HG03442 (cell line): ENCODE measurements at regions not wholly inside any gene's neighbourhood (a gene's known extent, or its start where the extent isn't known, plus 50 kb on each side); places are given as distances from the start of the nearest gene placed in this dataset.
"Not testable (repeated sequence)": the region's sequence is repeated elsewhere in the genome, so short reads cannot be mapped to it uniquely, and the experiment has no call there.

Experiments used
- ATAC-seq: cut with Tn5 transposase; IDR thresholded peaks from one replicate; pipeline ENCODE4 v1.9.1; 2021; ENCODE audit warnings: mild to moderate bottlenecking, moderate library complexity; ENCODE audit not compliant: unreplicated experiment

DNA sequence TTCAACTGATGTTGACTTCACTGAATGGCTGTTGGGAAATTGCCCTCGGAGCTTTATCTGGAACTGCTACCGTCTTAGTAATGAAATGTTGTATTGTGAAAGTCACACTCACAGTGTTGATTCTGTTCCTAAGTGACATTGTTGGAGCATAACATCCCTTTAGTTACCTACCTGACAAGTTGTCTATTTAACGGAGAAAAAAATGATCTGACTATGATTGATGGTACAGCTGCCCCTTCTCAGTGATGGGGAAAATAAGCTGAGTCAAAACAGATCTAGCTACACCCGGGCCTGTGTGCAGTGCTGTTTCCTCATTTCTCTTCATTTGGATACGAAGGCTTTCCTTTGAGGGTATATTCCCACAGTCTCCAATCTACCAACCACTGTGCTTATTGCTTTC, 472.3 kb upstream of the BRINP3 start:
- no peak for ATAC-seq

DNA sequence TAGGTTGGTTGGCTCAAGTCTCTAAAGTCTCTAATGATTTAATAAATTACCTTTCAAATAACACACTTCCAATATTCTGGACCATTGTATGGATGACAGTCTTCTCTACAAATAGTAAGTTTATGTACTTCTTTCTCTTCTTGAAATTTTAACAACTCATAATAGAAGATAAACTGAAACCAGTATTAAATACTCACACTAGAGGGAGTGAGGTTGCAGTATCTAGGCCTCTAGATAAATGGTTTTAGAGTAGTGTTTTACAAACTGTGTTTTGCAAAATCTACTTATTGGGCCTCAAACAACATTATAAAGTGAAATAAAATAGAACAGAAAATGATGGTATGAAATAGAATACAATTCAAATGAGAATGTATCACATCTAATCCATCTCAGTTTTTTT, 479.9 kb upstream of the BRINP3 start:
- no peak for ATAC-seq

DNA sequence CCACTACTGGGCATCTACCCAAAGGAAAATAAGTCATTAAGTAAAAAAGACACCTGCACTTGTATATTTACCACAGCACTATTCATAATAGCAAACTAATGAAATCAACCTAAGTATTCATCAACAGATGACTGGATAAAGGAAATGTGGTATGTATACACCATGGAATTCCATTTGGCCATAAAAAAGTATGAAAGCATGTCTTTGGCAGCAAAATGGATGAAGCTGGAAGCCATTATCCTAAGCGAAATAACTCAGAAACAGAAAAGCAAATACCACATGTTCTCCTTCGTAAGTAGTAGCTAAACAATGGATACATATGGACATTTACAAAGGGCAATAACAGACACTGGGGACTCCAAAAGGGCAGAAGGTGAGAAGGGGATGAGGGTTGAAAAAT, 485.7 kb upstream of the BRINP3 start:
- no peak for ATAC-seq

DNA sequence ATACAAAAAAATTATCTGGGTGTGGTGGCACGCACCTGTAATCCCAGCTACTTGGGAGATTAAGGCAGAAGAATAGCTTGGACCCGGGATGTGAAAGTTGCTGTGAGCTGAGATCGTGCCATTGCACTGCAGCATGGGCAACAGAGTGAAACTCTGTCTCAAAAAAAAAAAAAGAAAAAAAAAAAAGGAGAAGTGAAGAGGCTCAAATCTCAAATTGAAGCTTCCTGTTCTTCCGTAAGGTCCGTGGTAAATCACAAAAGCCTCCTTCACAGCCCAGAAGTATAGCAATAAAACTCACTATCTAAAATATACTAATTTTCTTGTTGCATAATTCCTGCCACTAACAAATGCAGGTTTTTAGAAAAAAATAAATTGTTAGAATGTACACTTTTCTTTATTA, 498.2 kb upstream of the BRINP3 start:
- no peak for ATAC-seq

DNA sequence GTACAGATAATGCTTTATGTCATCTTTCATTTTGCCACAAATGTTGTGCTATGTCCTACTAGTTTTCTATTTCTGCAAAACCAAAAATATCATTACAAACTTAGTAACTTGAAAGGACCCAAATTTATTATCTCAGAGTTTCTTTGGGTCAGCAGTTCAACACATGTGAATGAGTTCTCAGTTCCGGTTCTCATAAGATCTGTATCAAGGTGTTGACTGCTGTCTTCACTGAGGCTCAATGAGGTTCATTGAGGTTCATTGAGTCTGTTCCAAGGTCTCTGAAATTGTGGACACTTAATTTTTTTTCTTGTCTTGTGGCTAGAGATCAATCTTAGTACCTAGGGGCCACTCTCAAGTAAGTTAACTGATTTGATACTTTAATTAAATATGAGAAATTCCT, 525.1 kb upstream of the BRINP3 start:
- ATAC-seq: no peak

DNA sequence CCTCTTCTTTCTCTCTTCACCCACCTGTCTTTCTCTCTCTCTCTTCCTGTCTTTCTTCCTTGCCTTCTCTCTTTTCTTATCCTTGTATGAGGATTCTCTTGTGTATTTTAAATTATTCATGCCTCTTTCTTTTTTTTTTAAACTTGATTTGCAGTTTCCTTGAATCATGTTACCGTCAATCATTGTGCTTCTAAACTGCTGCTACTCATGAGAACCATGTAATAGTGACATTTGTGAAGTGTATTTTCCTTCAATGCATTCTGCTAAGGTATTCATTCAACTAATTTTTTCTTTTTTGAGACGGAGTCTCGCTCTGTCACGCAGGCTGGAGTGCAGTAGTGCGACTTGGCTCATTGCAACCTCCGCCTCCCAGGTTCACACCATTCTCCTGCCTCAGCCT, 539.1 kb upstream of the BRINP3 start:
- ATAC-seq: no peak

DNA sequence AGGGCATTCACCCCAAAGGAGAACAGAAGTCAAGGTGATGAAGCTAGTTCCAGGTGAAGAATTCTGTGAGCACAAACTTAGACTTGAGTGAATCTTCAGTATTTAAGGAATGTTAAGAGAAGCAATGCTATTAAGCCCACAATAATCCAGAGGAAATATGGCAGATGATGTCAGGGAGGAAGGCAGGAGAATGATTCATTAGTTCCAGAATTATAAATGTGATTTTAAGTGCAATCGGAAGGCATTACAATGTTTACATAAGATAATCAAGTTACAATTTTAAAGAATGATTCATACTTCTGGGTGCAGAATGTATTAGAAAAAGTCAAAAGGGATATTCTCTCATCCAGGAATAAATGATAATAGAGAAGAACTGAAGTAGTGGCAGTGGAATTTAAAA, 545.2 kb upstream of the BRINP3 start:
- ATAC-seq: no peak

DNA sequence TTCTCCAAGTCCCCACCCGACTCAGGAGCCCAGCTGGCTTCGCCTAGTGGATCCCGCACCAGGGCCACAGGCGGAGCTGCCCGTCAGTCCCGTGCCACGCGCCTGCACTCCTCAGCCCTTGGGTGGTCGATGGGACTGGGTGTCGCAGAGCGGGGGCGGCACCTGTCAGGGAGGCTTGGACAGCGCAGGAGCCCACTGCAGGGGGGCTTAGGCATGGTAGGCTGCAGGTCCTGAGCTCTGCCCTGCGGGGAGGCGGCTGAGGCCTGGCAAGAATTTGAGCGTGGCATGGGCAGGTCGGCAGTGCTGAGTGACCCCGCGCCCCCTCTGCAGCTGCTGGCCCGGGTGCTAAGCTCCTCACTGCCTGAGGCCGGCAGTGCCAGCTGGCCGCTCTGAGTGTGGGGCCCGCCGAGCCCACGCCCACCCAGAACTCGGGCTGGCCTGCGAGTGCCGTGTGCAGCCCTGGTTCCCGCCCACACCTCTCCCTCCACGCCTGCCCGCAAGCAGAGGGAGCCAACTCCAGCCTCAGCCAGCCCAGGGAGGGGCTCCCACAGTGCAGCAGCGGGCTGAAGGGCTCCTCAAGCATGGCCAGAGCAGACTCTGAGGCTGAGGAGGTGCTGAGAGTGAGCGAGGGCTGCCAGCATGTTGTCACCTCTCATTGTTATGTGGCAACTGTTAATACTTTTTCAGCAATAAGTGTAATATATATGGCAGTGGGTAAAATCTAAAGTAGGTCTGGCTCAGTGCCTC, 548.4 kb upstream of the BRINP3 start:
- ATAC-seq: no peak

DNA sequence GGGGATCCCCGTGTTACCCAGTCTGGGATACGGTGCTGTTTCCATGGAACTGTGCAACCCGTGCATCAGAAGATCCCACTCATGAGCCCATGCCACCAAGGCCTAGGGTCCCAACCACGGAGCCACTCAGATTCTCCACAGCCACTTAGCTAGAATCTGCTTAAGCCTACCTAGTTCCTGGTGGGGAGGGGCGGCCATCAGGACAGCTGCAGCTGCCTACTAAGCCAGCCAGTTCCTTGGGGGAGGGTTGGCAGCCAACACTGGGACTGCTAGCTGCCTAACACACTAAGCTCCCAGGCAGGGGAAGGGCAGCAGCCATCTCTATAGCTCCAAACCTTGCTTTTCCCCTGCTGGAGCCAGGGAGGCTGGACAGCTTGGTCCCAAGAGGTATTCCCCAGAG, 549.2 kb upstream of the BRINP3 start:
- ATAC-seq: no peak

DNA sequence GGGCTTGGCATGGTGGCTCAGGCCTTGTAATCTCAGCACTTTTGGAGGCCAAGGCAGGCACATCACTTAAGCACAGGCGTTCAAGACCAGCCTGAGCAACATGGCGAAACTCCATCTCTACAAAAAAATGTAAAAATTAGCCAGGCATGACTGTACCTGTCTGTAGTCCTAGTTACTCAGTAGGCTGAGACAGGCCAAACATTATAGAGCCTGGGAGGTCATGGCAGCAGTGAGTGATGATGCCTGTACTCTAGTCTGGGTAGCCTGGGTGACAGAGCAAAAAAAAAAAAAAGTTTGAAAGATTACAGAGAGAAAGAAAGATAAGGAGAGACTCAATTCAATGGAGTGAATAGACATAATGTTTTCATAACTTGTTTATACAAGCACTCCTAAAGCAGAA, 556.5 kb upstream of the BRINP3 start:
- ATAC-seq: no peak

DNA sequence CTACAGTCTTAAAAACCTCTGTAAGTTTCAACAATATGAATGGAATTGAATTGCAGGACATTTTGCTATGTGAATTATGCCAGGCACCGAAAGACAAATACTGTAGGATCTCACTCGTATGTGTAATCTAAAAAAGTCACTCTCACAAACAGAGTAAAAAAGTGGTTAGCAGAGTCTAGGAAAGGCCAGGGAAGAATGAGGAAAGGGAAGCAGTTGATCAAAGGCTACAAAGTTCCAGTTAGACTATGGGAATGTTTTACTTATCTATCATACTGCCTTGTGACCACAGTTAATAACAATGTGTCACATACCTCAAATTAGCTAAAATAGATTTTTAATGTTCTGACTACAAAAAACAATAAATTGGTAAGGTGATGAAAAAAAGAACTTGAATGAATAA, 565.4 kb upstream of the BRINP3 start:
- no peak for ATAC-seq

DNA sequence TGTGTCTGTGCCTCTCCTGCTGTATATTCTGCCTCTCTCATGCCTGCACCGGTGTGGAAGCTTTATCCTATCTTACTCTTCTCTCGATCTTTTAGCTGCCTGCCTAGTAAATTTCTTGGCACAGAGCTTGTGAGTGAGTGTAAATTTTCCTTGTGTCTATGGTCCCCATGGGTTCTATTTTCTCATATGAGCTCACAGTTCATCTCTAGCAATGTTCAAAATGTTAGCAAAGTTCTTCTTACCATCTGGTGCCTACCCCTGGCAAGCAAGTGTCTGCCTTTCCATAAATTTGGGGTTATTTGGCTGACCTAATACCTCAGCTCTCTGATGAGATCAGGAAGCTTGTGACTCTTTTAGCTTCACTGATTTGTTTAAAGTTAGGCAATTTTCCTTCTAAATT, 572.1 kb upstream of the BRINP3 start:
- ATAC-seq: no peak

DNA sequence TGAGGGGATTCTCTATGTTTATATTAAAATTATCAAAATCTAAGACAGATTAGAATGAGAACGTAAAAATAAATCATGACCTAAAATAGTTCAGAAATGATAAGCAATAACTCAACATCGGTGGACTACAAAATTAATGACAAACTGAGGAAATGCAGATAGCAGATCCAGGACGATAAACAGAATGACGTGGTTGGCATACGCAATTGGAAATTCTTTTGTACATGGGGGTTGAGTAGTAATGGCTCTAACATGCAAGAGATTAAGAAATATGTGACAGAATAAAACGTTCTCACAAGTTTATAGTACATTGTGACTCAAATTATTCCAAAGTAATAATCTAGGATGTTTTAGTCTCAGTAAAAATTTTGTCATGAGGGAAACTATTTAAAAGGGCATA, 575.2 kb upstream of the BRINP3 start:
- no peak for ATAC-seq

DNA sequence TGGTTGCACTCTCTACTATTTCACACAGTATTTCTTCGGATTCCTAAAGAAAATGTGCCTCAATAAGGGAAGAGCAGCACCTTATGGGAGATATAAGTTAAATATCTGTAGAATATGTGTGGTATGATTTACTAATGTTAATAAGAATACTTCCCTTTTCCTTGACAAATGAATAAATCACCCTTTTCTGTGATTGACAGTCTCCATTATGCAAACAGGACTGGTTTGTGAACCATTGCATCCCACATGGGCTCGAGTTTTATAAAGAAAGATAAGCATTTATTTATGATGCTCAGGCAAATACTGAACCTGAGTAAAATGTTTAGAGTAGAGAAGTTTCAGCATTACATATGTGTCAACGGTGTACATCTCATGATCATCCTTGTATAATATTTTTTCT, 587.7 kb upstream of the BRINP3 start:
- ATAC-seq: no peak

DNA sequence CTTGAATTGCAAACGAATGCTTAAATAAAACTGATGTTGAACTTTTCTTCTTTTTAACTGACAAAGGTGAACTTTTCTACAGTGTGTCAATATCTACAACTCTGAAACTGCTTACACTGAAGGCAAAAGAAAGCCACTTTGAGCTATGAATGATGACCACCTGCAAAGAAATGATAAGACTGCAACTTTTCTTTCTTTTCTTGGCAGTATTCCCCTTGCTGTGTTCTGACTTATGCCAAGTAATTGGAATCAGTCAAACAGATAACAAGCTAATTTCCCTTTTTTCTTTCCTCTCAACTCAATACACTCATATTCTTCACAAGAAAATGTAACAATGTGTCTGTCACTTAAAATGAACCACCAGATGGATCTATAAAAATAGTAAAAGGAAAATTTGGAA, 588.1 kb upstream of the BRINP3 start:
- no peak for ATAC-seq

DNA sequence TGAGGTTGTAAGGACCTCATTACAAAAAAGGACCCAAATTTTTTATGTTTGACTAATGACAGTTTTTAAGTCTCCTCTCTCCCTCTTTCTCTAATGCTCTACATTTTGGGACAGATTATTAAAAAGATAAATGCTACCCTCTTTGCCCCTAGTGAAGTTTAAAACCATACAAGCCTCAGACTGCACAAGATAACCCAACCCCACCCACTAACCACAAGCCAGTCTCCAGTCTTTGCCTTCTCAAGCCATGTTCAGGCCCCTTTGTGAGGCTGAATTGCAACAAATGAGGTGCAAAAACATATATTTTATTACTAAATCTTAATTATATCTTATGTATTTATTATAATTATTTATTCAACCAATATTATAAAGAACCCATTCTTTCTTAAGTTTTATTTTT, 597.2 kb upstream of the BRINP3 start:
- ATAC-seq: no peak

DNA sequence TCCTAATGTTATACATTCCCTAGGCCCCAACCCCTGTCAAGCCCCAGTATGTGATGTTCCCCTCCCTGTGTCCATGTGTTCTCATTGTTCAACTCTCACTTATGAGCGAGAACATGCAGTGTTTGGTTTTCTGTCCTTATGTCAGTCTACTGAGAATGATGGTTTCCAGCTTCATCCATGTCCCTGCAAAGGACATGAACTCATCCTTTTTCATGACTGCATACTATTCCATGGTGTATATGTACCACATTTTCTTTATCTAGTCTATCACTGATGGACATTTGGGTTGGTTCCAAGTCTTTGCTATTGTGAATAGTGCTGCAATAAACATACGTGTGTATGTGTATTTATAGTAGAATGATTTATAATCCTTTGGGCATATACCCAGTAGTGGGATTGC, 605.4 kb upstream of the BRINP3 start:
- ATAC-seq: not testable (repeated sequence)

DNA sequence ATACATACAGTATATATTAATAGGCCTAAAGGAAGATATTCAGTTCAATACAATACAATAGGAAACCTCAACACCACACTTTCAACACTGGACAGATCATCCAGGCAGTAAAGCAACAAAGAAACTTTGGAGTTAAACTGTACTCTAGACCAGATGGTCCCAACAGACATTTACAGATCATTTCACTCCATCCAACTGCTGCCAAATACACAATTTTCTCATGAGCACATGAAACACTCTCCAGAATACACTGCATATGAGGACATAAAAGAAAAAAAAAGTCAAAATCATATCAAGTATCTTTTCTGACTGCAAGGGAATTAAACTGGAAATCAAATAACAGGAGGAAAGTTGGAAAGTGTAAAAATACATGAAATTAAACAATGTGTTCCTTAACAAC, 607.5 kb upstream of the BRINP3 start:
- ATAC-seq: no peak

DNA sequence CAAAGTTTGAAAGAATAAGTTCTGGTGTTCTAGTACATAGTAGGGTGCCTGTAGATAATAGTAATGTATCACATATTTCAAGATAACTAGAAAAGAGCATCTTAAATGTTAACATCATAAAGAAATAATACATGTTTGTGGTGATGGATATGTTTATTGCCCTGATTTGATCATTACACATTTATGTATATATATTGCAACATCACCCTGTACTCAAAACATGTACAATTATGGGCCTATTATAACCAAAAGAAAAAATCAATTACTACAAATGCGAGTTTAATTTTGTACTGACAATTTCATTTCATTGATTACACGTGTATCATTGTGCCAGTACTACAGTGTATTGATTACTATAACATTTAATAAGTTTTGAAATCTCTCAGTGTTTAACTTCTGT, 609.2 kb upstream of the BRINP3 start:
- ATAC-seq: no peak

DNA sequence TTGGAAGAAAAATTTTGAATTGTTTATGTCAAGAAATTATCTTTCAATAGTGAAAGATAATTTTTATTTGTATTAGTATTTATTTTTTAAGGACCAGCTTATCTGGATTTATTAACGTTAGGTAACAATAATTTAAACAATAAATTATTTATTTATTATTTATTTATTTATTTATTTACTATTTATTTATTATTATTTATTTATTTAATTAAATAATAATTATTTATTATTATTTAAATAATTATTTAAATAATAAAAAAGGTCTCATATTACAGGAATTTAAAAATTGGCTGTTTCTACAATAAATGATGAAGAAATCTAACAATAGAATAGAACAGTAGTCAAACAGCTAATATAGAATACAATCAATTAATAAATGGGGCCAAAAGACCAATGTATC, 618.7 kb upstream of the BRINP3 start:
- no peak for ATAC-seq

DNA sequence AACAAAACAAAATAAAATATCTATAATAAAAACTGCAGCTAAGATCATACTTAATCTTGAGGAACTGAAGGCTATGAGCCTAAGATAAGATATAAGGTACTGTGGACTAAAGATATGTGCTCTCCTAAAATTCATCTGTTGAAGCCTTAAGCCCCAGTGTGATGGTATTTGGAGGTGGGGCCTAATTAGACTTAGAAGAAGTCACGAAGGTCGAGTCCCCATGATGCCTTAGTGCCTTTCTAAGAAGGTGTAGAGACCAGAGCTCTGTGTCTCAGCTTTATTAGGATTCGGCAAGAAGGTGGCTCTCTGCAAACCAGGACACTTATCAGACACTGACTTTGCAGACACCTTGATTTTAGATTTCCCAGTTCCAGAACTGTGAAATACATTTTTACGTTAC, 622.0 kb upstream of the BRINP3 start:
- no peak for ATAC-seq

DNA sequence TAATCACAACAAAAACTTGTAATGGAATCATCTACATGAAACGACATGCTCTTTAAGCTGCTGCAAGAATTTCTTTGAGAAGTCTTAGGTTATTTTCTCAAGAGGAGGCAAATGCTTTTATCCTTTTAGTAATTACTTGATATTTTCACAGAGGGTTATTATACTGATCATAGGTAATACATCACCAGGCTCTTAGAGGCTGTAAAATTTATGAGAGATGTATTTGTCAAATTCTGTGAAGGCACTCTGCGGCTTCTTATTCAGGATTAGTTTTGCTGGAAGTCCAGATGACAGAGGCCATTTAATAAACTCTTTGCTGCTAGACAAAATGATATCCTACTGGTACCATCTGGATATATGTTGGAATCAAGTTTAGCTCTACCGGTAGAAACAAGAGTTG, 624.3 kb upstream of the BRINP3 start:
- ATAC-seq: no peak

DNA sequence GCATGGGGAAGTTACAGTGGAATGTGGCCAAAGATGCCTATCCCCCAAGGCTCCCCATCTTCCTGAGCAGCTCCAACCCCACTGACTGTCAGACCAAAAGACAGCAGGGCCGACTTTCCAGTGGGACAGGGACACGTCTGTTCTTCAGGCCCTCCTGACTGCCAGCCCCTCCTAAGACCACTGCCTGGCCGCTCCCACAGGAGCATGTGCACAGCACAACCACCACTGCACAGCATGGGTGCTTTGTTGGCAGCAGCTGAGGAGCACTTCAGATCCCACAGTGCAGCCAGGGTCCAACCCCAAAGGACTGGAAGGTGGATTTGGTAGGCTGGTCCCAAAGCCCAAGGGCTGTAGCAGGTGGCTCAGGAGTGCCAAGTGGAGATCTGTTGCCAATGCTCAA, 648.3 kb upstream of the BRINP3 start:
- no peak for ATAC-seq
